ENCODE measurements at regions not wholly inside any gene's neighbourhood (a gene's known extent, or its start where the extent isn't known, plus 50 kb on each side); places are given as distances from the start of the nearest gene placed in this dataset.

GRCh38 chr2:94964193-94964592, 61.3 kb upstream of the MAL start:
- TF ChIP-seq, protein P1, sequence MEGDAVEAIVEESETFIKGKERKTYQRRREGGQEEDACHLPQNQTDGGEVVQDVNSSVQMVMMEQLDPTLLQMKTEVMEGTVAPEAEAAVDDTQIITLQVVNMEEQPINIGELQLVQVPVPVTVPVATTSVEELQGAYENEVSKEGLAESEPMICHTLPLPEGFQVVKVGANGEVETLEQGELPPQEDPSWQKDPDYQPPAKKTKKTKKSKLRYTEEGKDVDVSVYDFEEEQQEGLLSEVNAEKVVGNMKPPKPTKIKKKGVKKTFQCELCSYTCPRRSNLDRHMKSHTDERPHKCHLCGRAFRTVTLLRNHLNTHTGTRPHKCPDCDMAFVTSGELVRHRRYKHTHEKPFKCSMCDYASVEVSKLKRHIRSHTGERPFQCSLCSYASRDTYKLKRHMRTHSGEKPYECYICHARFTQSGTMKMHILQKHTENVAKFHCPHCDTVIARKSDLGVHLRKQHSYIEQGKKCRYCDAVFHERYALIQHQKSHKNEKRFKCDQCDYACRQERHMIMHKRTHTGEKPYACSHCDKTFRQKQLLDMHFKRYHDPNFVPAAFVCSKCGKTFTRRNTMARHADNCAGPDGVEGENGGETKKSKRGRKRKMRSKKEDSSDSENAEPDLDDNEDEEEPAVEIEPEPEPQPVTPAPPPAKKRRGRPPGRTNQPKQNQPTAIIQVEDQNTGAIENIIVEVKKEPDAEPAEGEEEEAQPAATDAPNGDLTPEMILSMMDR (IDR thresholded peaks at IDR 0.05): no peak

- TF ChIP-seq, protein P1 (IDR thresholded peaks at IDR 0.05): no peak
These were observed 58.8 kb upstream of the MAL start for GRCh38 chr2:94966689-94967088.

GRCh38 chr2:94970353-94970752, 55.2 kb upstream of the MAL start:
- TF ChIP-seq, protein P1 (IDR thresholded peaks at IDR 0.05): no peak
